GM10266 (cell line): ENCODE measurements at regions not wholly inside any gene's neighbourhood (a gene's known extent, or its start where the extent isn't known, plus 50 kb on each side); places are given as distances from the start of the nearest gene placed in this dataset.
"Not testable (repeated sequence)": the region's sequence is repeated elsewhere in the genome, so short reads cannot be mapped to it uniquely, and the experiment has no call there.

Source experiments
- DNase-seq: peaks from one replicate; pipeline ENCODE4 v3.0.0; 2012; ENCODE audit errors: extremely low spot score
- CTCF ChIP-seq: IDR thresholded peaks from 2 replicates; pipeline ENCODE4 v1.5.1; 2012; ENCODE audit warnings: mild to moderate bottlenecking, low read depth; ENCODE audit not compliant: control insufficient read depth, insufficient read depth; ENCODE audit errors: missing control alignments

GRCh38 chr22:34620832-34621231, 445.1 kb upstream of the ISX start:
- no peak for DNase-seq
- no peak for TF ChIP-seq CTCF

- TF ChIP-seq CTCF, result no peak
Measured at GRCh38 chr22:34622602-34623001, 443.4 kb upstream of the ISX start.

GRCh38 chr22:34623580-34623979, 442.4 kb upstream of the ISX start:
- TF ChIP-seq CTCF, result no peak
- DNase-seq, result no peak

More at GRCh38 chr22:34622602-34623001, 443.4 kb upstream of the ISX start:
- DNase-seq, result no peak

GRCh38 chr22:34625892-34626291, 440.1 kb upstream of the ISX start:
- not testable (repeated sequence) for DNase-seq

- no peak for TF ChIP-seq CTCF
- no peak for DNase-seq
Measured at GRCh38 chr22:34638128-34638527, 427.8 kb upstream of the ISX start.

- TF ChIP-seq CTCF, result no peak
- no peak for DNase-seq
Measured at GRCh38 chr22:34639911-34640310, 426.0 kb upstream of the ISX start.

GRCh38 chr22:34645375-34645774, 420.6 kb upstream of the ISX start:
- no peak for DNase-seq
- TF ChIP-seq CTCF, result no peak

- DNase-seq, result no peak
- no peak for TF ChIP-seq CTCF
Measured at GRCh38 chr22:34669001-34669400, 397.0 kb upstream of the ISX start.

GRCh38 chr22:34683031-34683430, 382.9 kb upstream of the ISX start:
- not testable (repeated sequence) for DNase-seq

- not testable (repeated sequence) for DNase-seq
Measured at GRCh38 chr22:34684278-34684677, 381.7 kb upstream of the ISX start.
